ENCODE measurements at regions not wholly inside any gene's neighbourhood (a gene's known extent, or its start where the extent isn't known, plus 50 kb on each side); places are given as distances from the start of the nearest gene placed in this dataset.

- H3K27ac ChIP-seq (ENCODE audit: insufficient read depth, low read length, poor library complexity, severe bottlenecking) = no peak overlapping the region
- no peaks in the 10 kb centered on the region for H3K4me1 ChIP-seq (ENCODE audit: control insufficient read depth, insufficient read depth, low read length, poor library complexity, severe bottlenecking)
- H3K27me3 ChIP-seq (ENCODE audit: control insufficient read depth, insufficient read depth, low read length) = no peaks in the 10 kb centered on the region
- no peaks in the 10 kb centered on the region for H3K36me3 Mint-ChIP-seq
- H3K9me3 ChIP-seq (ENCODE audit: control insufficient read depth in 2 of 2, low read length in 2 of 2) = no peaks in the 10 kb centered on the region
- no peak overlapping the region for H3K27ac Mint-ChIP-seq
- no peaks in the 10 kb centered on the region for H3K27me3 Mint-ChIP-seq
- ATAC-seq (ENCODE audit: low read depth in 2 of 2) (no peak), DNase-seq (no peak)
- no peaks in the 10 kb centered on the region for H3K4me1 Mint-ChIP-seq
- no peaks in the 10 kb centered on the region for H3K36me3 ChIP-seq (ENCODE audit: control insufficient read depth, insufficient read depth, low read length)
- H3K9me3 Mint-ChIP-seq = peaks cover 2 to 14% (median 9%) of the 10 kb centered on the region in 7 donors
- H3K4me3 Mint-ChIP-seq = no peak overlapping the region
- H3K4me3 ChIP-seq (ENCODE audit: low read depth, low read length) = no peak overlapping the region
Observed at GRCh38 chr5:145117285-145117684, 717.9 kb downstream of the PRELID2 start.

GRCh38 chr5:145111420-145111819 is 723.7 kb downstream of the PRELID2 start:
- Mint-ChIP-seq H3K27me3 (no peaks in the 10 kb centered on the region), H3K27ac (no peak overlapping the region), H3K9me3 (peaks cover 0 to 26% (median 13%) of the 10 kb centered on the region in 7 donors), H3K4me3 (no peak overlapping the region), H3K36me3 (no peaks in the 10 kb centered on the region), H3K4me1 (no peaks in the 10 kb centered on the region)
- Histone ChIP-seq H3K27me3 (ENCODE audit: control insufficient read depth, insufficient read depth, low read length) (no peaks in the 10 kb centered on the region), H3K4me1 (ENCODE audit: control insufficient read depth, insufficient read depth, low read length, poor library complexity, severe bottlenecking) (no peaks in the 10 kb centered on the region), H3K27ac (ENCODE audit: insufficient read depth, low read length, poor library complexity, severe bottlenecking) (no peak overlapping the region), H3K36me3 (ENCODE audit: control insufficient read depth, insufficient read depth, low read length) (no peaks in the 10 kb centered on the region), H3K9me3 (ENCODE audit: control insufficient read depth in 2 of 2, low read length in 2 of 2) (peaks cover 0 to 4% of the 10 kb centered on the region in 2 experiments), H3K4me3 (ENCODE audit: low read depth, low read length) (no peak overlapping the region)
- DNase-seq = no peak
- no peak for ATAC-seq (ENCODE audit: low read depth in 2 of 2)

DNA sequence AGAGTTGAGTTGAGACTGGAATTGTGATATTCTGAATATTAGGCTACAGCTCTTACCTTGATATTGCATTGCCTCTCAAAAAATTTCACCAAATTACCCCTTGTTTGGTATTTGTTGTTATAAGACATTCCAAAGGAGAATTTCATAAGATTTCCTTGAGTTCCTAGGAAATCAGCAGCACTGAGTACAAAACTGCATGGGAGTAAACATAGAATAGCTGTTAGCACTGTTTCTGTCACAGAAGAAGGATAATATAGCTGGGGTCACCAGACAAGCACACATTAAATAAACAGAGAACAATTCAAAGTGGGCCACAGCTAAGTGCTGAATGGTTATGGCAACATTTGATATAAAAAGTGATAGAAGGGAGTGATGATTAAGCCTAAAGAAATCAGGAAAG is 724.3 kb downstream of the PRELID2 start:
- no peak overlapping the region for H3K27ac ChIP-seq (ENCODE audit: insufficient read depth, low read length, poor library complexity, severe bottlenecking)
- H3K27ac Mint-ChIP-seq = no peak overlapping the region
- H3K36me3 ChIP-seq (ENCODE audit: control insufficient read depth, insufficient read depth, low read length) = no peaks in the 10 kb centered on the region
- H3K9me3 ChIP-seq (ENCODE audit: control insufficient read depth in 2 of 2, low read length in 2 of 2) = peaks cover 0 to 4% of the 10 kb centered on the region in 2 experiments
- no peak overlapping the region for H3K4me3 Mint-ChIP-seq
- no peaks in the 10 kb centered on the region for H3K4me1 ChIP-seq (ENCODE audit: control insufficient read depth, insufficient read depth, low read length, poor library complexity, severe bottlenecking)
- ATAC-seq (ENCODE audit: low read depth in 2 of 2) (no peak), DNase-seq (no peak)
- peaks cover 0 to 26% (median 11%) of the 10 kb centered on the region in 7 donors for H3K9me3 Mint-ChIP-seq
- H3K27me3 ChIP-seq (ENCODE audit: control insufficient read depth, insufficient read depth, low read length) = no peaks in the 10 kb centered on the region
- H3K36me3 Mint-ChIP-seq = no peaks in the 10 kb centered on the region
- H3K27me3 Mint-ChIP-seq = no peaks in the 10 kb centered on the region
- no peaks in the 10 kb centered on the region for H3K4me1 Mint-ChIP-seq
- H3K4me3 ChIP-seq (ENCODE audit: low read depth, low read length) = no peak overlapping the region

DNA sequence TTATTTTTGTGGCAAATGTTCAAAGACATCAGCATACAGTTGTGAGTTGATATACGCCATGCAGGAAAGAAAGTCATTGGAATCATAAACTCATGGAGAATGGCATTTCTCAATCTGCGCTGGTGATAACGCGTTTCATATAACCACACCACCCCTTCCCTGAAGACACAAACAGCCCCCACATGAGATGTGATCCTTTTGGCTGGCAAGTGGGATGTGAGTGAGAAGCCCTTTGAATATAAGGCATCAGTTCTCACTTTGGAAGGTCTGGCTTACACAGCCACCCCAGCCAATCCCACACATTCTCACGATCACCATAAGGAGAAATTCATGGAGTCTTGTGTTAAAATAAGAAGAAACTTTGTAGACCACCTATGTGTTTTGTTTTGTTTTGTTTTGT is 725.0 kb downstream of the PRELID2 start:
- ATAC-seq (ENCODE audit: low read depth in 2 of 2) (no peak), DNase-seq (no peak)
- H3K36me3 ChIP-seq (ENCODE audit: control insufficient read depth, insufficient read depth, low read length) = no peaks in the 10 kb centered on the region
- Mint-ChIP-seq H3K27ac (no peak overlapping the region), H3K9me3 (peaks cover 0 to 26% (median 11%) of the 10 kb centered on the region in 7 donors), H3K36me3 (no peaks in the 10 kb centered on the region), H3K4me3 (no peak overlapping the region), H3K4me1 (no peaks in the 10 kb centered on the region), H3K27me3 (no peaks in the 10 kb centered on the region)
- no peaks in the 10 kb centered on the region for H3K27me3 ChIP-seq (ENCODE audit: control insufficient read depth, insufficient read depth, low read length)
- H3K4me1 ChIP-seq (ENCODE audit: control insufficient read depth, insufficient read depth, low read length, poor library complexity, severe bottlenecking) = no peaks in the 10 kb centered on the region
- H3K27ac ChIP-seq (ENCODE audit: insufficient read depth, low read length, poor library complexity, severe bottlenecking) = no peak overlapping the region
- H3K4me3 ChIP-seq (ENCODE audit: low read depth, low read length) = no peak overlapping the region
- peaks cover 0 to 4% of the 10 kb centered on the region in 2 experiments for H3K9me3 ChIP-seq (ENCODE audit: control insufficient read depth in 2 of 2, low read length in 2 of 2)

DNA sequence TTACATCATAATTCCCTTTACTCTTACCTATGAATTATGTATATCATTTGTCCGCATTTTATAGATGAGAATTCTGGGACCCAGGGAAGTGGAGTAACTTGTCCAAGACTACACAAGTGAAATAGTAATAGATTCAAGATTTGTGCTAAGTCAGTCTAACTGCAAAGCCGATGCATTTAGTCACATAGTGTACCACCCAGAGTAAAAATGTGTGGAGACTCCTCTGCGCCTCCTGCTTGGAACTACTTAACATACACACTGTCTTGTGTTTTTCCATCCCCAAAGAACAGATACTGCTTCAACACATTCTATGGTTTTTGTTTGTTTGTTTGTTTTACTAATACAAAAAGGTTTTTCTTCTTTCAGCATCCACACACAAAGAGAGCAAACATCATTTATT is 729.8 kb downstream of the PRELID2 start:
- peaks cover 0 to 14% (median 5%) of the 10 kb centered on the region in 7 donors for H3K9me3 Mint-ChIP-seq
- no peaks in the 10 kb centered on the region for H3K36me3 Mint-ChIP-seq
- no peak overlapping the region for H3K4me3 ChIP-seq (ENCODE audit: low read depth, low read length)
- no peaks in the 10 kb centered on the region for H3K4me1 ChIP-seq (ENCODE audit: control insufficient read depth, insufficient read depth, low read length, poor library complexity, severe bottlenecking)
- peaks cover 0 to 4% of the 10 kb centered on the region in 2 experiments for H3K9me3 ChIP-seq (ENCODE audit: control insufficient read depth in 2 of 2, low read length in 2 of 2)
- H3K27ac Mint-ChIP-seq = no peak overlapping the region
- H3K27me3 Mint-ChIP-seq = no peaks in the 10 kb centered on the region
- H3K27ac ChIP-seq (ENCODE audit: insufficient read depth, low read length, poor library complexity, severe bottlenecking) = no peak overlapping the region
- DNase-seq (no peak), ATAC-seq (ENCODE audit: low read depth in 2 of 2) (no peak)
- H3K27me3 ChIP-seq (ENCODE audit: control insufficient read depth, insufficient read depth, low read length) = no peaks in the 10 kb centered on the region
- H3K4me1 Mint-ChIP-seq = no peaks in the 10 kb centered on the region
- no peaks in the 10 kb centered on the region for H3K36me3 ChIP-seq (ENCODE audit: control insufficient read depth, insufficient read depth, low read length)
- no peak overlapping the region for H3K4me3 Mint-ChIP-seq

- H3K9me3 Mint-ChIP-seq = peaks cover 0 to 14% (median 5%) of the 10 kb centered on the region in 7 donors
- DNase-seq (no peak), ATAC-seq (ENCODE audit: low read depth in 2 of 2) (no peak)
- no peaks in the 10 kb centered on the region for H3K27me3 Mint-ChIP-seq
- Histone ChIP-seq H3K4me3 (ENCODE audit: low read depth, low read length) (no peak overlapping the region), H3K27me3 (ENCODE audit: control insufficient read depth, insufficient read depth, low read length) (no peaks in the 10 kb centered on the region), H3K27ac (ENCODE audit: insufficient read depth, low read length, poor library complexity, severe bottlenecking) (no peak overlapping the region), H3K9me3 (ENCODE audit: control insufficient read depth in 2 of 2, low read length in 2 of 2) (peaks cover 0 to 4% of the 10 kb centered on the region in 2 experiments), H3K36me3 (ENCODE audit: control insufficient read depth, insufficient read depth, low read length) (no peaks in the 10 kb centered on the region), H3K4me1 (ENCODE audit: control insufficient read depth, insufficient read depth, low read length, poor library complexity, severe bottlenecking) (no peaks in the 10 kb centered on the region)
- no peaks in the 10 kb centered on the region for H3K4me1 Mint-ChIP-seq
- H3K27ac Mint-ChIP-seq = no peak overlapping the region
- no peak overlapping the region for H3K4me3 Mint-ChIP-seq
- no peaks in the 10 kb centered on the region for H3K36me3 Mint-ChIP-seq
Observed at GRCh38 chr5:145104106-145104505, 731.0 kb downstream of the PRELID2 start.

DNA sequence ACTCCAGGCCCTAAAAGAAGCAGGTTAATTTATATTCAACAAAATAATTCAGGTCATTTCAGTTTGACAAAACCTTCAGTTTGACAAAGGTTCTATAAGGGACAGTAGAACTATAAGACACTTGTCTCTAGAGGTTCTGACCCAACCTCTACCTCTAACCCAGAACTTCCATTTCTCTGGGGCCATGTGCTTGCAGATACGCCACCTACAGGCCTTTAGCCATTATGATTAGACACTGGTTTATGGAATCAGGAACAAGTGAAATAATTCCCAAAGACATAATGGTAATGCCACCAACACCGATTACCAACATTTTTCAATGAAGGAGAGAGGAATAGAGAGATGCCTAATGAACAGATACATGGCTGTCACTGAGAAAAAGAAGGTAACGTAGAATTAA is 733.9 kb downstream of the PRELID2 start:
- H3K4me1 Mint-ChIP-seq = no peaks in the 10 kb centered on the region
- H3K9me3 Mint-ChIP-seq = peaks cover 0 to 12% (median 5%) of the 10 kb centered on the region in 7 donors
- no peaks in the 10 kb centered on the region for H3K27me3 Mint-ChIP-seq
- no peak overlapping the region for H3K27ac ChIP-seq (ENCODE audit: insufficient read depth, low read length, poor library complexity, severe bottlenecking)
- no peaks in the 10 kb centered on the region for H3K36me3 Mint-ChIP-seq
- no peaks in the 10 kb centered on the region for H3K36me3 ChIP-seq (ENCODE audit: control insufficient read depth, insufficient read depth, low read length)
- H3K9me3 ChIP-seq (ENCODE audit: control insufficient read depth in 2 of 2, low read length in 2 of 2) = no peaks in the 10 kb centered on the region
- no peak overlapping the region for H3K4me3 ChIP-seq (ENCODE audit: low read depth, low read length)
- ATAC-seq (ENCODE audit: low read depth in 2 of 2) (no peak), DNase-seq (no peak)
- H3K4me1 ChIP-seq (ENCODE audit: control insufficient read depth, insufficient read depth, low read length, poor library complexity, severe bottlenecking) = no peaks in the 10 kb centered on the region
- no peak overlapping the region for H3K27ac Mint-ChIP-seq
- H3K4me3 Mint-ChIP-seq = no peak overlapping the region
- H3K27me3 ChIP-seq (ENCODE audit: control insufficient read depth, insufficient read depth, low read length) = no peaks in the 10 kb centered on the region

DNA sequence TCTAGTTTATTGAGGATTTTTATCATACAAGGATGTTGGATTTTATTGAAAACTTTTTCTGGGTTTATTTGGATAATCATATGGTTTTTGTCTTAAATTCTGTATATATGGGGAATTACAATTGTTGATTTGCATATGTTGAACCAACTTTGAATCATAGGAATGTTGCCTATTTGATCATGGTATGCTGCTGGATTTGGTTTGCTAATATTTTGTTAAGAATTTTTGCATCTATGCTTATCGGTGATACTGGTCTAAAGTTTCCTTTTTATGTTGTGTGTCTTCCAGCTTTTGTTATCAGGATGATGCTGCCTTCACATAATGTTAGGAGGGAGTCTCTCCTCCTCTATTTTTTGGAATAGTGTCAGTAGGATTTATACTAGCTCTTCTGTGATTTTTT is 745.0 kb downstream of the PRELID2 start:
- H3K36me3 Mint-ChIP-seq = no peaks in the 10 kb centered on the region
- no peak overlapping the region for H3K27ac Mint-ChIP-seq
- H3K36me3 ChIP-seq (ENCODE audit: control insufficient read depth, insufficient read depth, low read length) = no peaks in the 10 kb centered on the region
- no peaks in the 10 kb centered on the region for H3K27me3 Mint-ChIP-seq
- H3K4me1 Mint-ChIP-seq = no peaks in the 10 kb centered on the region
- peaks cover 0 to 3% of the 10 kb centered on the region in 2 experiments for H3K9me3 ChIP-seq (ENCODE audit: control insufficient read depth in 2 of 2, low read length in 2 of 2)
- ATAC-seq (ENCODE audit: low read depth in 2 of 2) = no peak
- no peak overlapping the region for H3K4me3 ChIP-seq (ENCODE audit: low read depth, low read length)
- H3K27ac ChIP-seq (ENCODE audit: insufficient read depth, low read length, poor library complexity, severe bottlenecking) = no peak overlapping the region
- no peaks in the 10 kb centered on the region for H3K4me1 ChIP-seq (ENCODE audit: control insufficient read depth, insufficient read depth, low read length, poor library complexity, severe bottlenecking)
- H3K4me3 Mint-ChIP-seq = no peak overlapping the region
- no peak for DNase-seq
- H3K27me3 ChIP-seq (ENCODE audit: control insufficient read depth, insufficient read depth, low read length) = no peaks in the 10 kb centered on the region
- peaks cover 2 to 17% (median 3%) of the 10 kb centered on the region in 7 donors for H3K9me3 Mint-ChIP-seq
